IPS-15b (cell line): ENCODE measurements at regions not wholly inside any gene's neighbourhood (a gene's known extent, or its start where the extent isn't known, plus 50 kb on each side); places are given as distances from the start of the nearest gene placed in this dataset.

Experiments used
- H3K27me3 ChIP-seq: one replicate; pipeline ENCODE4 v1.6.1; 2013; ENCODE audit warnings: low read length; ENCODE audit not compliant: control insufficient read depth, insufficient read depth
- H3K36me3 ChIP-seq: one replicate; pipeline ENCODE4 v1.6.1; 2013; ENCODE audit warnings: low read length; ENCODE audit not compliant: control insufficient read depth, insufficient read depth
- H3K4me1 ChIP-seq: one replicate; pipeline ENCODE4 v1.6.1; 2013; ENCODE audit warnings: mild to moderate bottlenecking, low read length; ENCODE audit not compliant: control insufficient read depth, insufficient read depth
- H3K4me3 ChIP-seq: one replicate; pipeline ENCODE4 v1.5.1; 2013; ENCODE audit warnings: low read depth, low read length
- H3K9ac ChIP-seq: one replicate; pipeline ENCODE4 v1.6.1; 2013; ENCODE audit warnings: low read depth, mild to moderate bottlenecking, low read length
- H3K9me3 ChIP-seq: one replicate; pipeline ENCODE4 v1.6.1; 2013; ENCODE audit warnings: mild to moderate bottlenecking, low read length; ENCODE audit not compliant: control insufficient read depth, insufficient read depth

DNA sequence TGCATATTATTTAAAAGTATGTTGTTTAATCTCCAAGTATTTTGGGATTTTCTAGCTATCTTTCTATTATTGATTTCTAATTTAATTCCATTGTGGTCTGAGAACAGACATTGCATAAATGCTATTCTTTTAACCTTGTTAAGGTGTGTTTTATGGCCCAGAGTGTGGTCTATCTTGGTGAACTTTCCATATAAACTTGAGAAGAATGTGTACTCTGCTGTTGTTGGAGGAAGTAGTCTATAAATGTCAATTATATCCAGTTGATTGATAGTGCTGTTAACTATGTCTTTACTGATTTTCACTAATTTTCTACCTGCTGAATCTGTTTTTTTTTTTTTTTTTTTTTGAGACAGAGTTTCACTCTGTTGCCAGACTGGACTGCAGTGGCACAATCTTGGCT, 180.9 kb downstream of the ZNF621 start:
- Histone ChIP-seq H3K36me3 (no peaks in the 10 kb centered on the region), H3K27me3 (no peaks in the 10 kb centered on the region), H3K4me1 (no peaks in the 10 kb centered on the region), H3K4me3 (no peak overlapping the region), H3K9me3 (peaks cover 1% of the 10 kb centered on the region), H3K9ac (no peak overlapping the region)

DNA sequence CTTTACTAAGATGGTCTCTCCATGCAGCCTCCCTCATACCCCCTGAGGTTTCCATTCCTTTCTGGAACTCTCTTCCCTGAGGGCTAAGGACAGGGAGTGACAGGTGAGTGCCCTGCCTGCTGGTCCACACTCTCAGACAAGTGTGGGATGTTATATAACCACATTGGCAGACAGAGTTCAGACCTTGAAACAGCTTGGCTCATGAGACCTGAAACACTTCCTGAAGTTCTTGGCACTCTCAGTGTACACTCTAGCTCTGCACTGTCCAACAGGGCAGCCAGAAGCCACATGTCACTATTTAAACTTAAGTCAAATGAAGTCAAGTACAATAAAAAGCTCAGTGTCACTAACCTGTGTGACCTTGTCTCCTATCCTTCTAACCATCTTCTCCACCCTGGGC, 188.5 kb downstream of the ZNF621 start:
- no peaks in the 10 kb centered on the region for H3K27me3 ChIP-seq
- H3K9ac ChIP-seq = no peak overlapping the region
- no peaks in the 10 kb centered on the region for H3K36me3 ChIP-seq
- H3K4me3 ChIP-seq = no peak overlapping the region
- H3K4me1 ChIP-seq = no peaks in the 10 kb centered on the region
- no peaks in the 10 kb centered on the region for H3K9me3 ChIP-seq

- Histone ChIP-seq H3K9me3 (no peaks in the 10 kb centered on the region), H3K27me3 (no peaks in the 10 kb centered on the region), H3K36me3 (no peaks in the 10 kb centered on the region), H3K9ac (no peak overlapping the region), H3K4me1 (no peaks in the 10 kb centered on the region), H3K4me3 (no peak overlapping the region)
Measured at GRCh38 chr3:40713795-40714194, 189.0 kb downstream of the ZNF621 start.

DNA sequence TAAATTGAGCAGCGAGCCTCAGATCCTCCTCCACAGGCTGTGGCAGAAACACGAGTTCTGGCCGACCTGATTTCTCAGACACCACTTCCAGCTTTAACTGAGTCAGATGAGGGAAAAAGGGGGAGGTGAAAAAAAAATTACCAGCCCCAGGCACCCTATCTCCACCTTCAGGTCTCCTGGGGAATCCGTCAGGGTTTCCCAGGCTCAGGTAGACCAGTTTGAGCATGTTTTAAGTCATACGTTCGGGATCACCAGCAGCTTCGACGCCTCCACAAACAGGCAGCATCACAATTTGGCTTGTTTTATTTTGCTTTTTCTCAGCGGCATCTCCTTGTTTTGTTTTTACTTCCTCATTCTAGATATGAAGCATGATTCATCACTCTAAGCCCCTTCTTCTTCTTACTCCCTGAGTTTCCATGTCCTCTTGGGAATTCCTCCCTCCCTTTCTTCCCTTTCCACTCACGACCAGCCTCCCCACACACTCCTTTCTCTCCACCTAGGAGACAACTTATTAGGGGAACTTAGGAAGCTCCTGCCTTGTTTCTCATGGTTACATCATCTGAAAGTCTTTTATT, 190.1 kb downstream of the ZNF621 start:
- H3K9ac ChIP-seq = no peak overlapping the region

DNA sequence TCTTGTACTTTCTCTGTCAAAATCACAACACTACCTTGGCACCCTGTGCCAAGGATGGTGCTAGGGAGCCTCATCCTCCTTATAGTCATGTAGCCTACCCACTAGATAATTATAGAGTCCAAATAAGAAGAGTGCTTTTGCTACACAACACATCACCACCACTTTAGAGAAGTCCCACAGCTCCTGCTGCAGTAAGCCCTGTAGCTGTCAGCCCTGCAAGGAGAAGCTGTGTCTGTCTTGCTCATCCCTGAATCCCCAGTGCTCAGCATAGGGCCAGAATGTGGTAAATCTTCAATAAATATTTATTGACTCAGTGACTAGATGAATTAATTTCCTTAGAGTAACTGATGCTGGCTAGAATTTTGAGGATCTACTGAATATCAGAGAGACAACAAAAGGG, 190.8 kb downstream of the ZNF621 start:
- H3K4me3 ChIP-seq = no peak overlapping the region
- H3K27me3 ChIP-seq = no peaks in the 10 kb centered on the region
- H3K9me3 ChIP-seq = no peaks in the 10 kb centered on the region
- H3K9ac ChIP-seq = no peak overlapping the region
- H3K4me1 ChIP-seq = no peaks in the 10 kb centered on the region
- H3K36me3 ChIP-seq = no peaks in the 10 kb centered on the region

More for the DNA sequence above, 190.1 kb downstream of the ZNF621 start:
- H3K27me3 ChIP-seq = no peaks in the 10 kb centered on the region
- no peaks in the 10 kb centered on the region for H3K4me1 ChIP-seq
- H3K4me3 ChIP-seq = no peak overlapping the region
- no peaks in the 10 kb centered on the region for H3K9me3 ChIP-seq
- H3K36me3 ChIP-seq = no peaks in the 10 kb centered on the region

DNA sequence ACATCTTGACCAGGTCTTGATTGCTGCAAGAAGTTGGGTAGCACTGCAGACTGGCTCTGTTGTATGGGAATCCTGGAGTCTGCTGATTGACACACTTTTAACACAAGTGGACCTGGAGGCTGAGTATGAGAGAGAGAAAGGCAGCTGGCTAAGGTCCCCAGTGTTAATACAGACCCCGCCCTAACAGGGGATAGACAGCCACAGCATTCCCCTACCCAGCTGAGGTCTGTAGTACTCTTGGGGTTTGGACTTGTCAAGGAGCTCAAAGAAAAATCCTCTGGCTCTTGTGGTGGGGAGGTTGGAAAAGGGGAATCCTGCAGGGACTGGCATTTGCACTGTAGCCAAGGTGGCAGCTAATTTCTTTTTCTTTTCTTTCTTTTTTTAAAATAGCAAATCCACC, 192.7 kb downstream of the ZNF621 start:
- Histone ChIP-seq H3K4me1 (no peaks in the 10 kb centered on the region), H3K4me3 (no peak overlapping the region), H3K9ac (no peak overlapping the region), H3K36me3 (no peaks in the 10 kb centered on the region), H3K27me3 (no peaks in the 10 kb centered on the region), H3K9me3 (no peaks in the 10 kb centered on the region)

DNA sequence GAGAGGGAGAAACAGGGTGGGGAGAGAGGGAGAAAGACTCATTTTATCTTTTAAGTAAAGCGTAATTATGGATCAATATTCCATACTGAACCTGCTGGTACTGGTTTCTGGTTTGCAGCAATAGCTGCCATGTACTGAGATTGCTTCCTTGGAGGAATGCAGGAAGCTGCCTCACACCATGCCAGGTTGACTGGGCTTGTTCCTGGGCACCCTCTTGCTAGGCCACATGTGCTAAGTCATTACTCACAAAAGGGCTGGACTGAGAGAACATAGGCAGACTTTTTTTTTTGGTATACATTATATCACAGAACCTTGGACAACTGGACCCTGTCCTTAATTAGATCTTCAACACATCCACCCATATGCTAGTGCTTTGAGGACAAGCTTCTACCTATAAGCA, 193.4 kb downstream of the ZNF621 start:
- Histone ChIP-seq H3K9ac (no peak overlapping the region), H3K27me3 (no peaks in the 10 kb centered on the region)

GRCh38 chr3:40718681-40719080, 193.9 kb downstream of the ZNF621 start:
- H3K27me3 ChIP-seq = no peaks in the 10 kb centered on the region
- no peaks in the 10 kb centered on the region for H3K4me1 ChIP-seq
- H3K36me3 ChIP-seq = no peaks in the 10 kb centered on the region
- H3K9me3 ChIP-seq = no peaks in the 10 kb centered on the region
- H3K4me3 ChIP-seq = no peak overlapping the region
- H3K9ac ChIP-seq = no peak overlapping the region

More for the DNA sequence above, 193.4 kb downstream of the ZNF621 start:
- Histone ChIP-seq H3K4me3 (no peak overlapping the region), H3K9me3 (no peaks in the 10 kb centered on the region), H3K36me3 (no peaks in the 10 kb centered on the region), H3K4me1 (no peaks in the 10 kb centered on the region)

DNA sequence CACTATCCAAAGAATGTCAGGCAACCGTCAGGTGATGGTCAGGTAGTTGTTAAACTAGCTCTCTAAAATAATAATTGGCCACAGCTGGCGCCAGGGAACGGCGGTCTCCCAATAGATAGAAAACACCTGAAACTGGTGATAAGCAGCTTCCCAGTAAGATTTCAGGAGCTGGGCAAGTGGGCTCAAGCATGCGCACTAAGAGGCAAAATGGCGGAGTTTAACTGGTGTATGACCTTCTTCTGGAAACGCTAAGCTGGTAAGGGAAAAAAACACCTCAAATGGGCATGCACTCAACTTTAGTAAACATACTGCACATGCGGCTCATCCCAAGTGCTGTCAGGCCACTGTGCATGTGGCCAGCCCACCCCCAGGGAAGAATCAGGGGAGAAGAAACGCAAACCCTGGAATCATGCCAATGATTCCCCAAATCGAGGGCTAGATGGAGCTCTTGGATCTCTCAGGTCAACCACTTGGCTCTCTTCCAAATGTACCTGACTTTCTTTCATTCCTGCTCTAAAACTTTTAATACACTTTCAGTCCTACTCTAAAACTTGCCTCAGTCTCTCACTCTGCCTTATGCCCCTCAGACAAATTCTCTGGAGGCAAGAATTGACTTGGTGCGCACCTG, 195.0 kb downstream of the ZNF621 start:
- Histone ChIP-seq H3K27me3 (no peaks in the 10 kb centered on the region), H3K9me3 (no peaks in the 10 kb centered on the region), H3K4me1 (no peaks in the 10 kb centered on the region), H3K9ac (no peak overlapping the region), H3K4me3 (no peak overlapping the region), H3K36me3 (no peaks in the 10 kb centered on the region)

DNA sequence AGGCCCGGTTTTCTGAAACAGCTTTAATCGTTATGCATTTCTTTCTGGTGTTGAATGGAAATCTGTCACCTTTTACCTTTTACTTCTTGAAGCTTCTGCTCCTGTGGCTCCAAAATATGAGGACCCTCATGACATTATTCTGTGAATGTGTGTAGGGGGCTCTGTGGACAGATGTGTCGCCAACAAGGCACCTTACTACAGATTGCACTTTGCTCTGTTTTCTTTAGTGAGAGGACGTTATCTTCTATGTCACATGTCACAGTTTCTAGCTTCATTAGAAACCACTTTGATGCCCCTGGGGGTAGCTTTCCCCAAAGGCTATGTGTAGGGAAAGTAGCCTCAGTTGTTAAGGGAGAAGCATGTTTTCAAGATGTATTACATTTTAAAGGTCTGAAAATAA, 195.6 kb downstream of the ZNF621 start:
- no peaks in the 10 kb centered on the region for H3K36me3 ChIP-seq

GRCh38 chr3:40720863-40721262, 196.1 kb downstream of the ZNF621 start:
- H3K4me3 ChIP-seq = no peak overlapping the region
- no peak overlapping the region for H3K9ac ChIP-seq
- H3K36me3 ChIP-seq = no peaks in the 10 kb centered on the region
- no peaks in the 10 kb centered on the region for H3K27me3 ChIP-seq
- H3K4me1 ChIP-seq = no peaks in the 10 kb centered on the region
- no peaks in the 10 kb centered on the region for H3K9me3 ChIP-seq

More for the DNA sequence above, 195.6 kb downstream of the ZNF621 start:
- Histone ChIP-seq H3K4me1 (no peaks in the 10 kb centered on the region), H3K9ac (no peak overlapping the region), H3K9me3 (no peaks in the 10 kb centered on the region), H3K4me3 (no peak overlapping the region), H3K27me3 (no peaks in the 10 kb centered on the region)

- no peaks in the 10 kb centered on the region for H3K36me3 ChIP-seq
- H3K4me1 ChIP-seq = no peaks in the 10 kb centered on the region
- no peak overlapping the region for H3K4me3 ChIP-seq
- no peak overlapping the region for H3K9ac ChIP-seq
- no peaks in the 10 kb centered on the region for H3K9me3 ChIP-seq
- no peaks in the 10 kb centered on the region for H3K27me3 ChIP-seq
Measured at GRCh38 chr3:40723083-40723660, 198.4 kb downstream of the ZNF621 start.
